ENCODE measurements at regions not wholly inside any gene's neighbourhood (a gene's known extent, or its start where the extent isn't known, plus 50 kb on each side); places are given as distances from the start of the nearest gene placed in this dataset.

GRCh38 chr2:13638181-13638580, 921.4 kb downstream of the TRIB2 start:
- TF ChIP-seq CTCF (optimal IDR thresholded peaks at IDR 0.05 in 1 of 3, IDR thresholded peaks at IDR 0.05 in 1 of 3, conservative IDR thresholded peaks at IDR 0.05 in 1 of 3; ENCODE audit: extremely low read depth in 1 of 3, insufficient read depth in 2 of 3, low read length in 3 of 3) (no peak), EZH2 (IDR thresholded peaks at IDR 0.05; ENCODE audit: low read length) (no peak)
